ENCODE measurements at regions not wholly inside any gene's neighbourhood (a gene's known extent, or its start where the extent isn't known, plus 50 kb on each side); places are given as distances from the start of the nearest gene placed in this dataset.
A peak's percentile ranks its signal among the peaks of the same experiment; 100 is the strongest.
"Not testable (repeated sequence)": the region's sequence is repeated elsewhere in the genome, so short reads cannot be mapped to it uniquely, and the experiment has no call there.

GRCh38 chr13:83452292-83452950 lies 429.9 kb downstream of the SLITRK1 start:
- no peak for TF ChIP-seq CTCF (IDR thresholded peaks at IDR 0.05; ENCODE audit: low read depth, low read length, missing control alignments)
- no peak overlapping the region for H3K4me3 ChIP-seq (ENCODE audit: low read depth, low read length)
- no peak for DNase-seq
- H3K36me3 ChIP-seq (replicated peaks) = no peaks in the 10 kb centered on the region
- in situ Hi-C loops (cut with HindIII; ENCODE audit: low pct_ligation_motif_present, low sequenced_read_pairs) = no loop called here
- H3K27me3 ChIP-seq (replicated peaks) = no peaks in the 10 kb centered on the region
- no peak overlapping the region for H3K27ac ChIP-seq

DNA sequence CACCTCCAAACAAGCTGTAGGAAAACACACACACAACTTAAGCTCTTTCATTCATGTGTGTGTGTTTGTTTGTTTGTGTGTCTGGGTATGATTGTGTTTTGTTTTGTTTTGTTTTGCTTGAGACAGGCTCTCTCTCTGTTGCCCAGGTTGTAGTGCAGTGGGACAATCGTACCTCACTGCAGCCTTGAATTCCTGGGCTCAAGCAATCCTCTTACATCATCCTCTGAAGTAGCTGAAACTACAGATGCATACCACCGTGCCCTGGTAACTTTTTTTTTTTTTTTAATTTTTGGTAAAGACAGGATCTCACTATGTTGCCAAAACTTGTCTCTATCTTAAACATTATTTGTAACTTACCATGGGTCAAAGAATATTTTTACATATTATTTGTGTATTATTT lies 431.7 kb downstream of the SLITRK1 start:
- Histone ChIP-seq H3K36me3 (replicated peaks) (no peaks in the 10 kb centered on the region), H3K4me3 (ENCODE audit: low read depth, low read length) (no peak overlapping the region), H3K27me3 (replicated peaks) (no peaks in the 10 kb centered on the region), H3K27ac (no peak overlapping the region)
- TF ChIP-seq CTCF (IDR thresholded peaks at IDR 0.05; ENCODE audit: low read depth, low read length, missing control alignments) = no peak
- DNase-seq = no peak
- in situ Hi-C loops (cut with HindIII; ENCODE audit: low pct_ligation_motif_present, low sequenced_read_pairs) = no loop called here

DNA sequence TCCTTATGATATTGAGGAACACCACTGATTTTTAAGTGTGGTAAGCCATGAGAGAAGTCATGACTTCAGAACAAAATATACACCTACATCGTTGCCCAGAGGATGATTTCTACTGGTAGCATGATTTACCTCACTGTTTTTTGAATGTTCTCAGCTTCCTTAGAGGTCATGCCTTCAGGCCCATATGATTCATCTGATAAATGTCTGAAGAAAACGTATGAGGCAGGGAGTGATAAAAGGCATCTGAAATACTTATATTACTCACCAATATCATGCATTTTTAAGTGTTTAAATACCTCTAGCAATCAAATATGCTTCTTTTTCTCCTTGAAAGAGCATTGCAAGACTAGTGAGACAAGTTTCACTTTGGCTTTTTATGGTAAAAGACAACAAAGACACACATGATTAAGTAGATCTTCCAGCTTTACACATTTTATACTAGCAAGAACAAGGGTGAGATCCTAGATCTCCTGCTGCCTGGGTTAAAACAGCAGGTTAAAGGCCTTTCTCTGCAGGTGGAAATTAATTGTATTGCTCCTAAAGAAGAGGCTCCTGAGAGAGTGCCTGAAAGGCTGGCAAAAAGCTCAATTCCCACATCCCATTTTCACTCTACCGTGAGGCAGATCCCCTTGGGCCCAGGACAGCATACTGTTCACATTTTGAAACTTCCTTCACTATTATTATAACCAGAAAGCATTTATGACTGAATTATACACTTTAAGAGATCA lies 432.4 kb downstream of the SLITRK1 start:
- in situ Hi-C loops (cut with HindIII; ENCODE audit: low pct_ligation_motif_present, low sequenced_read_pairs) = no loop called here
- Histone ChIP-seq H3K27me3 (replicated peaks) (no peaks in the 10 kb centered on the region), H3K36me3 (replicated peaks) (no peaks in the 10 kb centered on the region), H3K4me3 (ENCODE audit: low read depth, low read length) (no peak overlapping the region), H3K27ac (peak overlapping the region; percentile 56)
- TF ChIP-seq CTCF (IDR thresholded peaks at IDR 0.05; ENCODE audit: low read depth, low read length, missing control alignments) = no peak
- peak; percentile 34 for DNase-seq

GRCh38 chr13:83440465-83440864 lies 441.8 kb downstream of the SLITRK1 start:
- no peak for TF ChIP-seq CTCF (IDR thresholded peaks at IDR 0.05; ENCODE audit: low read depth, low read length, missing control alignments)
- H3K27me3 ChIP-seq (replicated peaks) = no peaks in the 10 kb centered on the region
- no peak overlapping the region for H3K4me3 ChIP-seq (ENCODE audit: low read depth, low read length)
- no peaks in the 10 kb centered on the region for H3K36me3 ChIP-seq (replicated peaks)
- no peak overlapping the region for H3K27ac ChIP-seq
- in situ Hi-C loops (cut with HindIII; ENCODE audit: low pct_ligation_motif_present, low sequenced_read_pairs) = no loop called here
- DNase-seq = no peak

DNA sequence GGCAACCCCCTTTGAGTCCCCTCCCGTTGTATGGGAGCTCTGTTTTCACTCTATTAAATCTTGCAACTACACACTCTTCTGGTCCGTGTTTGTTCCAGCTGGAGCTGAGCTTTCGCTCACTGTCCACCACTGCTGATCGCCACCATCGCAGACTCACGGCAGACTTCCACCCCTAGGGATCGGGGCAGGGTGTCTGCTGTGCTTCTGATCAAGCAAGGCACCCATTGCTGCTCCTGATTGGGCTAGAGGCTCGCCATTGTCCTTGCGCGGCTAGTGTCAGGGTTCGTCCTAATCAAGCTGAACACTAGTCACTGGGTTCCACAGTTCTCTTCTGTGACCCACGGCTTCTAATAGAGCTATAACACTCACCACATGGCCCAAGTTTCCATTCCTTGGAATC lies 442.8 kb downstream of the SLITRK1 start:
- H3K27ac ChIP-seq; H3K36me3 ChIP-seq (replicated peaks); in situ Hi-C loops (cut with HindIII; ENCODE audit: low pct_ligation_motif_present, low sequenced_read_pairs); H3K4me3 ChIP-seq (ENCODE audit: low read depth, low read length); DNase-seq; H3K27me3 ChIP-seq (replicated peaks): not testable (repeated sequence)

DNA sequence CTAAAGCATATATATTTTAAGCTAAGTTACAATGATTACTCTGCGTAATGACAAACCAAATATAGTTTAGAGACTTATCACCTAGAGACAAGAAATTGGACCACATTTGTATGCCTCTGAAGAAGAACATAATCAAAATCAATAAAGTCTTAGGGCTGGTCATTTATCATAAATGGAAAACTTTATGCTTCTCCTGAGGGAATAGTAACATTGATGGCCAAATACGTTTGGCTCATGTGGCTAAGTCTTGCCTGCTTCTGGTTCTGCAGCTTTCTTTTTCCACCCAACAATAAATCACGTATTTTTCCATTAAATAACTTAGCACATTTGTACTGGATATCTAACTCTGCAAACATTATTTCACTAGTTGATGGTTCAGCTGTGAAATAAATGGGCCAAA lies 458.4 kb downstream of the SLITRK1 start:
- DNase-seq = no peak
- Histone ChIP-seq H3K4me3 (ENCODE audit: low read depth, low read length) (no peak overlapping the region), H3K36me3 (replicated peaks) (no peaks in the 10 kb centered on the region), H3K27me3 (replicated peaks) (no peaks in the 10 kb centered on the region), H3K27ac (no peak overlapping the region)
- no peak for TF ChIP-seq CTCF (IDR thresholded peaks at IDR 0.05; ENCODE audit: low read depth, low read length, missing control alignments)
- in situ Hi-C loops (cut with HindIII; ENCODE audit: low pct_ligation_motif_present, low sequenced_read_pairs) = no loop called here
